ENCODE measurements at regions not wholly inside any gene's neighbourhood (a gene's known extent, or its start where the extent isn't known, plus 50 kb on each side); places are given as distances from the start of the nearest gene placed in this dataset.

DNA sequence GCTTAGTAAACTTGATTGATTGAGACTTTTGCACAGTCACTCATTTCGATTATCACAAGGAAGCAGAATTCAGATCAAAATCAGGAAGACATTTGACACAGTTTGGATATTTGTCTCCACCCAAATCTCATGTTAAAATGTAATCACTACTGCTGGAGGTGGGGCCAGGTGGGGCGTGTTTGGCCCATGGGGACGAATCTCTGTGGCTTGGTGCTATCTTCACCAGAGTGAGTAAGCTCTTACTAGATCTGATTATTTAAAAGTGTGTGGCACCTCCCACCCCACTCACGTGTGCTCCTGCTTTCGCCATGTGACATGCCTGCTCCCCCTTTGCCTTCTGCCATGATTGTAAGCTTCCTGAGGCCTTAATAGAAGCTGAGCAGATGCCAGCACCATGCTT, 291.4 kb downstream of the PCNX1 start:
- DNase-seq (ENCODE audit: extremely low spot score, insufficient read length, low read depth) = no peak
- no peak for FAIRE-seq

DNA sequence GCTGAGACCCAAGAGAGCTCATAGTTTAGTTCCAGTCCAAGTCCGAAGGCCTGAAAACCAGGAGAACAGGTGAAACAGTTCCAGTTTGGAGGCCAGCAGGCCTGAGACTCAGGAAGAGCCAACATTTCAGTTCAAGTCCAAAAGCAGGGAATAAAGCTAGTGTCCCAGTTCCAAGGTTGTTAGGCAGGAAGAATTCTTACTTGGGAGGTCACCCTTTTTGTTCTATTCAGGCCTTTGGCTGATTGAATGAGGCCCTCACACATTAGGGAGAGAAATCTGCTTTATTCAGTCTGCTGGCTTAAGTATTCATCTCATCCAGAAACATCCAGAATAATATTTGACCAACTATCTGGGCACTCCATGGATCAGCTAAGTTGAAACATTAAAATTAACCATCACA, 294.6 kb downstream of the PCNX1 start:
- DNase-seq (ENCODE audit: extremely low spot score, insufficient read length, low read depth) (no peak), FAIRE-seq (no peak)

GRCh38 chr14:71202881-71203280, 295.6 kb downstream of the PCNX1 start:
- no peak for FAIRE-seq

DNA sequence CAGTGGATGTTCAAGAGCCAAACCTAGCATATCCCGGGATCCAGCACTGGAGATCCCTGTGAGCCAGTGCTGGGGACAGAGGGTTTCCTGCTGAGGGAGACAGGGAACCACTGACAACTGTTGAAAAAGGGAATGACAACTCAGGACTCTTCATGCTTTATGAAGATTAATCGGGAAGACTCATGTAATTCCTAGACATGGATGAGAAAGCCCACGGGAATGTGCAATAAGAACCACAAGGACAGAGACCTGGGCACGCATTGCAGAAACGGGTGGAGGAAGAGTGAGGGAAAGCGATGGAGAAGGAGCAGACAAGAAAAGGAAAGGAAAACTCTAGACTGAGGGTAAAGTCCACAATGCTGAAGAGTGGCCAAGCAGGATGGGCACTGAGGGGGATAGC, 296.0 kb downstream of the PCNX1 start:
- DNase-seq (ENCODE audit: extremely low spot score, insufficient read length, low read depth) (no peak), FAIRE-seq (no peak)

More at GRCh38 chr14:71202881-71203280, 295.6 kb downstream of the PCNX1 start:
- no peak for DNase-seq (ENCODE audit: extremely low spot score, insufficient read length, low read depth)

DNA sequence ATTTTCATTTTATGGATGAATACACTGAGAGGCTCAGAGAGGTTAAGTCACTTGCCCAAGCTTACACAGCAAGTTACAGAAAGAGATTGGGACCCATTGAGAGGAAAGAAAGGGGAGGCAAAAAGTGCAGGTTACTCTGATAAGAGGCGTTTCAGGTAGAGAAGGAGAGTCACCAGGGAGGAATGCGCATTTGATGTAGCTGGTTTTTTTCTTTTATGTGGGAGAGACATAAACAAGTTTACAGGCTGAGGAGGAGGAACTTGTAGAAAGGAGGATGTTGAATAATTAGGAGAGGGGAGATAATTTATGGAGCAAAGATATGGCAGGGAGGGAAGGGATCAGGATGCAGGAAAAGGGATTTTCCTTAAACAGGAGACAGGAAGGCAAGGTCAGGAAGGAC, 297.0 kb downstream of the PCNX1 start:
- DNase-seq (ENCODE audit: extremely low spot score, insufficient read length, low read depth) (no peak), FAIRE-seq (no peak)

DNA sequence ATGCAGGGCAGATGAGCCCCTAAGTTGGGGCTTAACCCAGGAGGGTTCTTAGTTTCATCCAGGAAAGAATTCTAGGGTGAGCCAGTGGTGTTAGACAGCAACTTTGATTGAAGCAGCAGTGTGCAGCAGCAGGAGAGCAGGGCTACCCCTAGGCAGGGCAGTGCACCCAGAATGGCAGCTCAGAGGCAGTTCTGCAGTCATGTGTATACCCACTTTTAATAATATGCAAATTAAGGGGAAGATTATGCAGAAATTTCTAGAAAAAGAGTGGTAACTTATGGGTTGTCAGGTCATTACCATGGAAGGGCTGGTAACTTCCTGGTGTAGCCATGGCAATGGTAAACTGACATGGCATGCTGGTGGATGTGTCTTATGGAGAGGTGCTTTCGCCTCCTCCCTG, 297.5 kb downstream of the PCNX1 start:
- FAIRE-seq = no peak

DNA sequence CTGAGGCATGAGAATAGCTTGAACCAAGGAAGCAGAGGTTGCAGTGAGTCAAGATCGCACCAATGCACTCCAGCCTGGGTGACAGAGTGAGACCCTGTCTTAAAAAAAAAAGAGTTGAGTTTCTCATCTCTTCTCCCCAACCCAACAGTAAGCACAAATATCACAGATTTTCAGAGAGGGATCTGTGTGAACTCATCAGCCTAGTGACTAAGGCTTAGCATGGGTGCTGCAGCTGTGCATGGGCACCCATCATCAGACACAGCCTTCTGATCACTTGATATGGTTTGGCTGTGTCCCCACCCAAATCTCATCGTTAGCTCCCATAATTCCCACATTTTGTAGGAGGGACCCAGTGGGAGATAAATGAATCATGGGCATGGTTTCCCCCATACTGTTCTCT, 298.9 kb downstream of the PCNX1 start:
- FAIRE-seq = no peak
- no peak for DNase-seq (ENCODE audit: extremely low spot score, insufficient read length, low read depth)

More for the DNA sequence above, 297.5 kb downstream of the PCNX1 start:
- no peak for DNase-seq (ENCODE audit: extremely low spot score, insufficient read length, low read depth)

DNA sequence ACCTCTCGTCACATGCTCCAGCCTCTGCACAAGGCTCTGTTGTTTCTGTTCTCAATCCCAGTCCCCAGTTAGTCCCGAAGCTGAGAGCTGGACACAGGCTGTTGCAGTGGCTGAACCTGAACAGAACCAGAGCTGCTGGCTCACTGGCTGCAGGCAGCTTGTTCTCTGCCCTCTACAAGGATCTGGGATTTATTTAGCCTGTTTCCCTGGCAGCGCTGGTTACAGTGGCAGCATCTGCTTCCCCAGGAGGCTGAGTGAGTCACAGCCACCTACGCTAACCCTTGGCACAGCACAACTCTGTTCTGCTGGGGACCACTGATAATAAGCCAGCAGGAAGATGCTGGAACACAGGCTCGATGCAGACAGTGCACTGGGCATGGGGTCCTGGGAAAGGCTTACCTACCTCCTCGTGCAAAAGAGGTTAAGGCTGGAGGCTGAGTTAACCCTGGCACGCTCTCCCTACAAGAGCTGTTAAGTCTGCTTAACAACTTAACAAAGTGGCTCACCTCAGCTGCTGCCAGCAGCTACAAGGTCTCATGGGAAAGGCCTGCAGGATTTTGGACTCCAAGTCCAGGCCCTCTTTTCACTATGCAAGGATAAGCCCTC, 299.6 kb downstream of the PCNX1 start:
- FAIRE-seq (no peak), DNase-seq (ENCODE audit: extremely low spot score, insufficient read length, low read depth) (no peak)

DNA sequence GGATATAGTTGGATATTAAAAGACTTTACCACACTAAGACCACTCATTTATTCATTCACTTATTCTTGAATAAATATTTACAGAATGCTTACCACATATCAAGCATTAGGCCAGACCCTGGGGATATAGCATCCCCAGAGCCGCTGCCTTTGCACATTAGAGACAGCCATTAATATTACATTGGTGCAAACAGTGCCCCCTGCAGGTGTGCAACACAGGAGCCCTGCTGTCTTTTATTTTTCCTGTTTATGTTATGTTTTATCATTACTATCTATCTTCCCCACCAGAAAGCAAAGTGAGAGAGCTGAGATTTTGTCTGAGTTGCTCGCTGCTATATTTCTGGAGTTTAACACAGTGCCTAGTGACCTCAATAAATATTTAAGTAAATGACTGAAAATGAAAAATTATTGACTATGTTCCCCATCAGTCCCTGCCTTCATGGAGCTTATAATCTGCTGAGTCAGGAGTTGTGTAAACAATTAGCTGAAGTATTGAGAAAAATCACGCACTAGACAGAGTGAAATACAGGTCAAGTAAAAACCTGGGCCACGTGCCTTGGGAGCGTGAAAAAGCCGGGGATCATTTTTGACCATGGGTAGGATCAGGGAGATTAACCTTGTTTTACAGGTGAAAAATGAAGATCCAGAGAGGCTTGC, 301.6 kb downstream of the PCNX1 start:
- no peak for FAIRE-seq
- no peak for DNase-seq (ENCODE audit: extremely low spot score, insufficient read length, low read depth)

DNA sequence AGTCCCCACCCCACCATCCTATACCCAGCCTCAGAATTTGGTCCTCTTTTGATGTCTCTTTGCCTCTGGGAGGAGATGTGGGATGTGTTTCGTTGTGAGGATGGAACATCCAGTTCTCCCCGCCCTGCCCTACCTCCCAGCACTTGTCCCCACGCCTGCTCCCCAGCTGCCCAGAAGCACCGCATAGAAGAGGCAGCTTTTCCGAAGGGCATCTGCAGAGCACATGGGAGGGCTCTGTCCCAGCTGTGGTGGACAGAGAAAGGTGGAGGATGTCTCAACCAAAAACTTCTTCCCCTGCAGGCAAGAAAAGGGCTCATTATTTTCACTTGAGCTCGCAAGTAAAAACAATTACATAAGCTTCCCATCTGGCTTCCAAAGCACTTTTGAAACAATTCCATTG, 302.6 kb downstream of the PCNX1 start:
- DNase-seq (ENCODE audit: extremely low spot score, insufficient read length, low read depth) = no peak
- FAIRE-seq = no peak

GRCh38 chr14:71212093-71212492, 304.8 kb downstream of the PCNX1 start:
- DNase-seq (ENCODE audit: extremely low spot score, insufficient read length, low read depth) (peak; percentile 5), FAIRE-seq (peak; percentile 64)

- no peak for FAIRE-seq
- DNase-seq (ENCODE audit: extremely low spot score, insufficient read length, low read depth) = no peak
These were observed 305.4 kb downstream of the PCNX1 start for GRCh38 chr14:71212683-71213107.

DNA sequence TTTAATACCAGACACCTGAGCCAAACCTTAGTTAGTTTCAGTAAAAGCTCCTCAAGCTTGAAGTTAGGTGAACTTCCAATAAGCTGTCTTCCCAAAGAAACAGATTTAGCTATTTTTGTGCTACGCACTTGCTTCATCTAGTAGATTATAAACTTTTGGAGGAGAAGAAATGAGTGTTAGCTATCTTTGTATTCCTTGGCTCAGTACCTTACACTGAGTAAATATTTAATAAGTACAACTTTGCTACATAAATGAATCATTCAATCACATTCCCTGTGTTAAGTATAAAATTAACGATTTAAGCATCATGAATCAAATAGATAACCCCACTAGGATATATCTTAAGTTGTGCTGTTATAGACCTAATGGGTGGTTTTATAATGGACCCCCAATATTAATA, 307.0 kb downstream of the PCNX1 start:
- no peak for FAIRE-seq

DNA sequence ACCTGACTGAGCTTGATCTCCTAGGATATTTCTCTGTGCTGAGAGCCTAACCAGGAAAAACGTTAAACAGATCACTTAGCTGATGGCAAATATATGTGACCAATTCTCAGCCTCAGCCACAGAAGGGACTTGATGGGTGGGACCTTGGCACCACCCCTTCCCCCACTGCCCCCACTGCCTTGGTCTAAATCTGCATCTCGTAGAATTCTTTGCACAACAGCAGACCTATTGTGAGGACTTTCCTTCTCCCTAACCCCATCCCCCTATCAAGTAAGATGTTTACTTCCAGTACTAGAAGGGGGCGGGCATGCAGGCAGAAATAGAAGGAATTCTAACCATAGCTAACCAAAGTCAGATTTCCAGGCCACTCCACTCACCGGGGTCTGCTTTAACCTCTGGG, 313.2 kb downstream of the PCNX1 start:
- DNase-seq (ENCODE audit: extremely low spot score, insufficient read length, low read depth) (no peak), FAIRE-seq (no peak)

More for the DNA sequence above, 307.0 kb downstream of the PCNX1 start:
- DNase-seq (ENCODE audit: extremely low spot score, insufficient read length, low read depth) = no peak

DNA sequence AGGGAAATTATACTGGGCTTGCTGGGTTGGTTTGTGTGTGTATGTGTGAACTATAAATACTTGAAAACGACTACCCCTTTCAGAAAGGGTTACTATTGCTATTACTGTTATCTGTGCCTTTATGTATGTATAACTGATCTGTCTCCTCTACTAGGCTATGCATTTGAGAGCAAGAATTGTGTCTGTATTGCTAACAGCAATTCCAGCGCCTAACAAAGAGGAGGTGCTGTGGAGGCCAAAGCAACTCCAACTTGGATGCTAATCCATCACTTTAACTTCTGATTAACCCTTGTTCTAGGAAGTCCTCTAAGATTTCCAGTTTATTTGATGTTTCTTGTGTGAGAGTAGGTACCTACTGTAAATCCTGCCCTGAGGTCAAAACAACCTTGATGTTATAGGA, 313.9 kb downstream of the PCNX1 start:
- DNase-seq (ENCODE audit: extremely low spot score, insufficient read length, low read depth) (no peak), FAIRE-seq (no peak)

DNA sequence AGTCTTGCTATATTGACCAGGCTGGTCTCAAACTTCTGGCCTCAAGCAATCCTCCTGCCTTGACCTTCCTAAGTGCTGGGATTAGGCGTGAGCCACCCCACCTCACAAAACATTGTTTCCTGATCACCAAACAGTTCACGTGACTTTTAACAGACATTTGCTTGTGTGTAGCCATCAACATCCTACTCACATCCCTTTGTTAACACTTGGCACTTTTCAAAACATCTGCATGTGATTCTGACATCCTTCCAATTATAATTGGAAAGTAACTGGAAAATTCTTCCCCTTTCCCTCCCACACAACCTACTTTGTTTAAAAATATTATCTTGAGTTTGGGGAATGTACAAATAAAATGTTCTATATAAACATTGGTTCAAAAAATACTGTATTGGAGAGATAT, 317.9 kb downstream of the PCNX1 start:
- no peak for FAIRE-seq
- DNase-seq (ENCODE audit: extremely low spot score, insufficient read length, low read depth) = no peak

DNA sequence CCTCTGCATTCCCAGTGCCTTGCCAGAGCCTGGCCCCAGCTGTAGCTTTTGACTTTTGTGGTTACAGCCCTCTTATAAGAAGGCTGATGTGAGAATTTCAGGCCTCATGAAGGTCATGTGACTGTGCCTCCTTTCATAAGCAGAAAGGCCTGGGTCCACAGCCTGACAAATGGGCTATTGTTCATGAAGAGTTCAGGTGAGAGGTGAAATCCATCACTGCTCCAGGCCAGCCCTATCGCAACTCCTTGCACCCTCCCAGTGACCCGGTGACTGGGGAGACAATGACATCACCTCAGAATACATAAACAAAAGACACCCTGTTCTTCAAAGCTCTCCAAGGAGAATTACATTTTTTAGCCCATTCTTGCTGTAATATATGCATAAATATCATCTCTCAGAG, 321.5 kb downstream of the PCNX1 start:
- no peak for FAIRE-seq
- DNase-seq (ENCODE audit: extremely low spot score, insufficient read length, low read depth) = no peak

DNA sequence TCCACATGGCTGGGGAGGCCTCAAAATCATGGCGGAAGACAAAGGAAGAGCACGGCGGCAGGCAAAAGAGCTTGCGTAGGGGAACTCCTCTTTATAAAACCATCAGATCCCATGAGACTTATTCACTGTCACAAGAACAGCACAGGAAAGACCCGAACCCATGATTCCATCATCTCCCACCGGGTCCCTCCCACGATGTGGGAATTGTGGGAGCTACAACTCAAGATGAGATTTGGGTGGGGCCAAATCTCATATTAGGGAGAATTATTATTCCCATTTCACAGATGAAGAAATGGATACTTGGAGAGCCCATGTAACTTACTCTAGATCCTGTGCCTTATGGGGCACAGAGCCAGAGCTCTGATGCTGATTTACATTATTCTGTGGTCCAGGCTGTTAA, 322.6 kb downstream of the PCNX1 start:
- DNase-seq (ENCODE audit: extremely low spot score, insufficient read length, low read depth) = no peak
- FAIRE-seq = no peak

DNA sequence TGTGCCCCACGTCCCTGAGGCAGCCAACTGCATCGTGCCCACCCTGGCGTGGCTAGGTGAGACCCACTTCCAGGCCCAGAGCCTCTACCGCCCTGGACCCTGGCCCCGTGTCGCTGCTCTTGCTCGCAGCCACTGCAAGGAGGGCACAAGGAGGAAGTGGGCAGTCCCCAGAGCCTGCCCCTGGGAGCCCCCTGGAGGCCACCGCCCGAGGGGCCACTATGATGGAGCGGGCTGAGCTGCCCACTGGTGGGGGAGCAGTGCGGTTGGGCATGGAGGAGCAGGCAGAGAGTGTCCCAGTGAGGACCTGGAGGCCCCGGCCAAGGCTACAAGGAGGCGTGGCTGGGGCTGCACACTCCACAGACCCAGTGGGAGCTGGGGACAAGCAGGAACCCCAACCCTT, 323.6 kb downstream of the PCNX1 start:
- FAIRE-seq (no peak), DNase-seq (ENCODE audit: extremely low spot score, insufficient read length, low read depth) (no peak)

GRCh38 chr14:71231521-71232393, 324.5 kb downstream of the PCNX1 start:
- FAIRE-seq = peak; percentile 78
- DNase-seq (ENCODE audit: extremely low spot score, insufficient read length, low read depth) = peak; percentile 8

- no peak for FAIRE-seq
- DNase-seq (ENCODE audit: extremely low spot score, insufficient read length, low read depth) = no peak
These were observed 325.2 kb downstream of the PCNX1 start for GRCh38 chr14:71232506-71232905.
